Kidney (tissue), 13 donors: ENCODE measurements at regions not wholly inside any gene's neighbourhood (a gene's known extent, or its start where the extent isn't known, plus 50 kb on each side); places are given as distances from the start of the nearest gene placed in this dataset.

Experiments used
- DNase-seq, 5 donors: peaks; one replicate each; pipeline ENCODE4 v3.0.0-alpha.2; 2013 to 2020
- FAIRE-seq: peaks from 2 replicates; lab custom pipeline; 2012; peaks lifted over from hg19 to GRCh38; lab: Jason Lieb, UNC
- H3K27ac ChIP-seq, 2 donors: one replicate each; pipeline ENCODE4 v1.7.0; 2013; ENCODE audit warnings: low read depth in 2 of 2, low read length in 2 of 2, inconsistent platforms in 1 of 2
- H3K27me3 ChIP-seq: one replicate; pipeline ENCODE4 v1.7.1; 2013; ENCODE audit warnings: low read length, inconsistent platforms; ENCODE audit not compliant: control insufficient read depth, insufficient read depth
- H3K36me3 ChIP-seq, 3 donors: one replicate each; pipeline versions ENCODE4 v1.7.0 to v1.7.1; 2013; ENCODE audit warnings: low read length in 3 of 3, control low read depth in 1 of 3, inconsistent platforms in 1 of 3; ENCODE audit not compliant: insufficient read depth in 3 of 3, control insufficient read depth in 2 of 3
- H3K4me1 ChIP-seq, 3 donors: one replicate each; pipeline versions ENCODE4 v1.7.0 to v1.7.1; 2013; ENCODE audit warnings: low read length in 3 of 3, inconsistent platforms in 1 of 3, low read depth in 1 of 3; ENCODE audit not compliant: control insufficient read depth in 2 of 3, insufficient read depth in 2 of 3
- H3K4me3 ChIP-seq, 3 donors: one replicate each; pipeline versions ENCODE4 v1.7.0 to v1.8.1; 2013; ENCODE audit warnings: low read length in 3 of 3, control low read depth in 1 of 3, inconsistent platforms in 1 of 3
- H3K9ac ChIP-seq, 3 donors: one replicate each; pipeline versions ENCODE4 v1.7.0 to v1.7.1; 2013; ENCODE audit warnings: low read length in 3 of 3, control low read depth in 1 of 3, inconsistent platforms in 1 of 3
- H3K9me3 ChIP-seq, 3 donors: one replicate each; pipeline versions ENCODE4 v1.7.0 to v1.7.1; 2013; ENCODE audit warnings: low read length in 3 of 3, control low read depth in 1 of 3, inconsistent platforms in 1 of 3; ENCODE audit not compliant: control insufficient read depth in 2 of 3, insufficient read depth in 1 of 3
- intact Hi-C: fragments of 100-400 bp; cut with DNase I; formaldehyde crosslinking; loops from one replicate; pipeline ENCODE4 v1.11.1; 2022
- TF ChIP-seq, protein P1 (sequence below): IDR thresholded peaks from 3 replicates; pipeline ENCODE4 v1.5.1; 2012; ENCODE audit warnings: mild to moderate bottlenecking, moderate library complexity, borderline replicate concordance; ENCODE audit not compliant: insufficient read depth; ENCODE audit errors: extremely low read depth
- donor health status: control.
- donor health status: control.
- donor health status: control.
- donor health status: control.
- donor health status: control.
- donor health status: DM: yes; HTN: yes; CAD: no.
- donor health status: Normal renal cell carcinoma (clear cell type).

- Histone ChIP-seq H3K4me1 (no peaks in the 10 kb centered on the region), H3K27ac (no peak overlapping the region), H3K4me3 (peak overlapping the region in 1 of 3 donors; percentile 28), H3K9me3 (no peaks in the 10 kb centered on the region), H3K9ac (no peak overlapping the region), H3K36me3 (no peaks in the 10 kb centered on the region), H3K27me3 (no peaks in the 10 kb centered on the region)
- peak in 2 of 5 donors; percentile 20 to 43 for DNase-seq
- TF ChIP-seq, protein P1, sequence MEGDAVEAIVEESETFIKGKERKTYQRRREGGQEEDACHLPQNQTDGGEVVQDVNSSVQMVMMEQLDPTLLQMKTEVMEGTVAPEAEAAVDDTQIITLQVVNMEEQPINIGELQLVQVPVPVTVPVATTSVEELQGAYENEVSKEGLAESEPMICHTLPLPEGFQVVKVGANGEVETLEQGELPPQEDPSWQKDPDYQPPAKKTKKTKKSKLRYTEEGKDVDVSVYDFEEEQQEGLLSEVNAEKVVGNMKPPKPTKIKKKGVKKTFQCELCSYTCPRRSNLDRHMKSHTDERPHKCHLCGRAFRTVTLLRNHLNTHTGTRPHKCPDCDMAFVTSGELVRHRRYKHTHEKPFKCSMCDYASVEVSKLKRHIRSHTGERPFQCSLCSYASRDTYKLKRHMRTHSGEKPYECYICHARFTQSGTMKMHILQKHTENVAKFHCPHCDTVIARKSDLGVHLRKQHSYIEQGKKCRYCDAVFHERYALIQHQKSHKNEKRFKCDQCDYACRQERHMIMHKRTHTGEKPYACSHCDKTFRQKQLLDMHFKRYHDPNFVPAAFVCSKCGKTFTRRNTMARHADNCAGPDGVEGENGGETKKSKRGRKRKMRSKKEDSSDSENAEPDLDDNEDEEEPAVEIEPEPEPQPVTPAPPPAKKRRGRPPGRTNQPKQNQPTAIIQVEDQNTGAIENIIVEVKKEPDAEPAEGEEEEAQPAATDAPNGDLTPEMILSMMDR = no peak
- intact Hi-C loops = no loop called here
- FAIRE-seq = no peak
Observed at GRCh38 chrX:9278475-9279233, 186.2 kb upstream of the TBL1X start.

DNA sequence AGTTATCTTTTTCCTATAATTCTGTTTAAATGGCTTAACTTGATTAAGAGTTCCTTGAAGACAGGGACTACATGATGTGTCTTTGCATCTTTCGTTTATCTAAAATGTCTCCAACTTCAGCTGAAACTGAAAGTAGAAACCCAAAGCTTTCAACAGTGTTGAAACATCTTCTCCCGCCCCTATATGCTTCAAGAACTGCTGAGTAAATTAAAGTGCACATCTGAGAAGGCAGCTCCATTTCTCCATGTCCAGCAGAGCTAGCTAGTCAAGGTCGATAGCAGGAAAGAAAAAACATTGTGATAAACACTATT, 185.7 kb upstream of the TBL1X start:
- Histone ChIP-seq H3K9me3 (no peaks in the 10 kb centered on the region), H3K27me3 (no peaks in the 10 kb centered on the region), H3K27ac (no peak overlapping the region), H3K9ac (no peak overlapping the region), H3K4me1 (no peaks in the 10 kb centered on the region), H3K4me3 (peak overlapping the region in 1 of 3 donors; percentile 28), H3K36me3 (no peaks in the 10 kb centered on the region)
- TF ChIP-seq, protein P1 = no peak
- FAIRE-seq (no peak), DNase-seq (peak in 2 of 5 donors; percentile 46 to 74)
- intact Hi-C loops = no loop called here

GRCh38 chrX:9280831-9281230, 184.0 kb upstream of the TBL1X start:
- DNase-seq (no peak), FAIRE-seq (no peak)
- no peaks in the 10 kb centered on the region for H3K36me3 ChIP-seq
- no peaks in the 10 kb centered on the region for H3K4me1 ChIP-seq
- TF ChIP-seq, protein P1 = no peak
- H3K4me3 ChIP-seq = no peak overlapping the region
- H3K27me3 ChIP-seq = no peaks in the 10 kb centered on the region
- H3K9me3 ChIP-seq = no peaks in the 10 kb centered on the region
- no peak overlapping the region for H3K9ac ChIP-seq
- intact Hi-C loops = no loop called here
- no peak overlapping the region for H3K27ac ChIP-seq
